HEK293 (cell line): ENCODE measurements at regions not wholly inside any gene's neighbourhood (a gene's known extent, or its start where the extent isn't known, plus 50 kb on each side); places are given as distances from the start of the nearest gene placed in this dataset.

Experiments used
- CTCF ChIA-PET: fragments of 350-600 bp; formaldehyde crosslinking; extraction: SDS; loops from one replicate; lab custom pipeline; 2021; ENCODE audit warnings: antibody characterized with exemption; lab: Yijun Ruan, JAX
- POLR2A ChIA-PET: fragments of 300-600 bp; formaldehyde crosslinking; extraction: SDS; loops from one replicate; lab custom pipeline; 2020; ENCODE audit warnings: antibody characterized with exemption, inconsistent platforms; lab: Yijun Ruan, JAX
- H3K27ac ChIP-seq: fragments of 200-500 bp; sonication (Bioruptor generic); 2 replicates; pipeline ENCODE4 v1.5.1; 2014; ENCODE audit warnings: low read depth, low read length, control low read depth, inconsistent platforms; ENCODE audit errors: extremely low read depth
- H3K36me3 ChIP-seq, 2 experiments: fragments of 200-500 bp in 1 of 2; sonication (Bioruptor generic) in 1 of 2; 1 replicate in 1 of 2; 2 replicates in 1 of 2; pipeline ENCODE4 v1.5.1; 2014 to 2017; ENCODE audit warnings: inconsistent platforms in 2 of 2, low read length in 2 of 2; ENCODE audit not compliant: control insufficient read depth in 2 of 2, insufficient read depth in 1 of 2
- H3K4me1 ChIP-seq: fragments of 200-500 bp; sonication (Bioruptor generic); 2 replicates; pipeline ENCODE4 v1.5.1; 2014; ENCODE audit warnings: mild to moderate bottlenecking, low read length, inconsistent platforms; ENCODE audit not compliant: control insufficient read depth, insufficient read depth
- H3K4me3 ChIP-seq: 2 replicates; pipeline ENCODE4 v1.5.1; 2011; ENCODE audit warnings: low read depth, mild to moderate bottlenecking, control low read depth, low read length, moderate library complexity
- H3K9me3 ChIP-seq: fragments of 200-500 bp; sonication (Bioruptor generic); 2 replicates; pipeline ENCODE4 v1.5.1; 2014; ENCODE audit warnings: low read depth, low read length, inconsistent platforms; ENCODE audit not compliant: control insufficient read depth, insufficient read depth
- GLI2 ChIP-seq: fragments of 450-650 bp; formaldehyde crosslinking; IDR thresholded peaks from 2 replicates; pipeline ENCODE4; 2017; ENCODE audit warnings: missing biosample characterization, missing genetic modification characterization, low read depth, borderline replicate concordance
- HOXD13 ChIP-seq: sonication (generic); formaldehyde crosslinking; IDR thresholded peaks from 2 replicates; pipeline ENCODE4 v1.8.0; 2022; ENCODE audit warnings: missing genetic modification reagents, borderline replicate concordance
- PATZ1 ChIP-seq: fragments of 450-650 bp; formaldehyde crosslinking; IDR thresholded peaks from 2 replicates; pipeline ENCODE4 v1.5.1; 2016; ENCODE audit warnings: missing biosample characterization, missing genetic modification characterization
- REST ChIP-seq: fragments of 450-650 bp; formaldehyde crosslinking; IDR thresholded peaks from 2 replicates; pipeline ENCODE4 v1.5.1; 2016; ENCODE audit warnings: missing biosample characterization, missing genetic modification characterization
- SCRT1 ChIP-seq: fragments of 450-650 bp; formaldehyde crosslinking; IDR thresholded peaks from 2 replicates; pipeline ENCODE4 v1.5.1; 2016; ENCODE audit warnings: missing biosample characterization, missing genetic modification characterization, borderline replicate concordance
- ZNF114 ChIP-seq: fragments of 450-650 bp; formaldehyde crosslinking; IDR thresholded peaks from 2 replicates; pipeline ENCODE4 v1.5.0; 2017; ENCODE audit warnings: missing biosample characterization, missing genetic modification characterization
- ZNF146 ChIP-seq: fragments of 450-650 bp; formaldehyde crosslinking; IDR thresholded peaks from 2 replicates; pipeline ENCODE4 v1.5.1; 2016; ENCODE audit warnings: missing biosample characterization, missing genetic modification characterization
- ZNF473 ChIP-seq: fragments of 450-650 bp; formaldehyde crosslinking; IDR thresholded peaks from 2 replicates; pipeline ENCODE4 v1.5.1; 2017; ENCODE audit warnings: missing biosample characterization, missing genetic modification characterization
- ZNF530 ChIP-seq: fragments of 450-650 bp; formaldehyde crosslinking; IDR thresholded peaks from 2 replicates; pipeline ENCODE4 v1.5.1; 2016; ENCODE audit warnings: low read depth, missing biosample characterization, missing genetic modification characterization
- ZNF580 ChIP-seq: fragments of 450-650 bp; formaldehyde crosslinking; IDR thresholded peaks from 2 replicates; pipeline ENCODE4 v1.5.1; 2016; ENCODE audit warnings: missing biosample characterization, missing genetic modification characterization
- ZNF596 ChIP-seq: fragments of 450-650 bp; IDR thresholded peaks from 2 replicates; pipeline ENCODE4 v1.5.0; 2018; ENCODE audit warnings: missing biosample characterization, mild to moderate bottlenecking, missing genetic modification characterization, moderate library complexity
- ZNF768 ChIP-seq: fragments of 450-650 bp; formaldehyde crosslinking; IDR thresholded peaks from 2 replicates; pipeline ENCODE4 v1.5.1; 2018; ENCODE audit warnings: missing biosample characterization, mild to moderate bottlenecking, missing genetic modification characterization
- ZSCAN16 ChIP-seq: fragments of 450-650 bp; formaldehyde crosslinking; IDR thresholded peaks from 2 replicates; pipeline ENCODE4 v1.5.1; 2016; ENCODE audit warnings: missing biosample characterization, missing genetic modification characterization
- TF ChIP-seq, protein P1 (sequence below): fragments of 450-650 bp; formaldehyde crosslinking; IDR thresholded peaks from 2 replicates; pipeline ENCODE4 v1.5.1; 2016; ENCODE audit warnings: missing biosample characterization, missing genetic modification characterization, low read depth
- TF ChIP-seq, protein P2 (sequence below): fragments of 450-650 bp; formaldehyde crosslinking; IDR thresholded peaks from 2 replicates; pipeline ENCODE4 v1.5.1; 2016; ENCODE audit warnings: missing biosample characterization, missing genetic modification characterization
- TF ChIP-seq, protein P3 (sequence below): fragments of 450-650 bp; formaldehyde crosslinking; IDR thresholded peaks from 2 replicates; pipeline ENCODE4 v1.5.1; 2016; ENCODE audit warnings: missing biosample characterization, missing genetic modification characterization
- TF ChIP-seq, protein P4 (sequence below): fragments of 450-650 bp; IDR thresholded peaks from 2 replicates; pipeline ENCODE4 v1.5.1; 2018; ENCODE audit warnings: missing biosample characterization, mild to moderate bottlenecking, missing genetic modification characterization
- TF ChIP-seq, protein P5 (sequence below): IDR thresholded peaks from 2 replicates; pipeline ENCODE4 v1.6.1; 2011; ENCODE audit warnings: mild to moderate bottlenecking, low read depth, low read length, borderline replicate concordance

DNA sequence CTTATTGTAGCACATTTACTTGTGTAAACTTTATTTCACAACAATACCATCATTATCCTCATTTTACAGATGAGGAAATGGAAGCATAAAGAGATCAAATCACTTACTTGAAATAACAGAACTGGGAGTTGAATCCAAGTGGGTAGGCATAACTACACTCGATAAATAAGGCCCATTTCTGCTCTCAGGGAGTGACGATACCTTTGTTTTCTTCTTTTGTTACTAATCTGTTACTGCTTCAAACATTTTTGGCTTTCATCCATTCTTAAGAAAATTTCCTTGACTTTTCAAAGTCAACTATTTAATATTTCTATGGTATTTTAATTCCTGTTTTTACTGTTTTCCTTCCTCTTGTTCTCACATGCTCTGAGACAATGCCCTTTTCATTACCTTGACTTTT lies 201.6 kb downstream of the ATP23 start:
- H3K4me3 ChIP-seq: no peak overlapping the region
- TF ChIP-seq ZNF530 (tag by site-specific recombination): no peak
- no peak for TF ChIP-seq SCRT1 (tag by site-specific recombination)
- TF ChIP-seq ZNF596 (tag by site-specific recombination): no peak
- TF ChIP-seq, protein P1, sequence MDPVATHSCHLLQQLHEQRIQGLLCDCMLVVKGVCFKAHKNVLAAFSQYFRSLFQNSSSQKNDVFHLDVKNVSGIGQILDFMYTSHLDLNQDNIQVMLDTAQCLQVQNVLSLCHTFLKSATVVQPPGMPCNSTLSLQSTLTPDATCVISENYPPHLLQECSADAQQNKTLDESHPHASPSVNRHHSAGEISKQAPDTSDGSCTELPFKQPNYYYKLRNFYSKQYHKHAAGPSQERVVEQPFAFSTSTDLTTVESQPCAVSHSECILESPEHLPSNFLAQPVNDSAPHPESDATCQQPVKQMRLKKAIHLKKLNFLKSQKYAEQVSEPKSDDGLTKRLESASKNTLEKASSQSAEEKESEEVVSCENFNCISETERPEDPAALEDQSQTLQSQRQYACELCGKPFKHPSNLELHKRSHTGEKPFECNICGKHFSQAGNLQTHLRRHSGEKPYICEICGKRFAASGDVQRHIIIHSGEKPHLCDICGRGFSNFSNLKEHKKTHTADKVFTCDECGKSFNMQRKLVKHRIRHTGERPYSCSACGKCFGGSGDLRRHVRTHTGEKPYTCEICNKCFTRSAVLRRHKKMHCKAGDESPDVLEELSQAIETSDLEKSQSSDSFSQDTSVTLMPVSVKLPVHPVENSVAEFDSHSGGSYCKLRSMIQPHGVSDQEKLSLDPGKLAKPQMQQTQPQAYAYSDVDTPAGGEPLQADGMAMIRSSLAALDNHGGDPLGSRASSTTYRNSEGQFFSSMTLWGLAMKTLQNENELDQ (tag by site-specific recombination): no peak
- TF ChIP-seq GLI2 (tag by site-specific recombination): no peak
- TF ChIP-seq REST (tag by site-specific recombination): no peak
- no peak for TF ChIP-seq ZSCAN16 (tag by site-specific recombination)
- TF ChIP-seq, protein P2, sequence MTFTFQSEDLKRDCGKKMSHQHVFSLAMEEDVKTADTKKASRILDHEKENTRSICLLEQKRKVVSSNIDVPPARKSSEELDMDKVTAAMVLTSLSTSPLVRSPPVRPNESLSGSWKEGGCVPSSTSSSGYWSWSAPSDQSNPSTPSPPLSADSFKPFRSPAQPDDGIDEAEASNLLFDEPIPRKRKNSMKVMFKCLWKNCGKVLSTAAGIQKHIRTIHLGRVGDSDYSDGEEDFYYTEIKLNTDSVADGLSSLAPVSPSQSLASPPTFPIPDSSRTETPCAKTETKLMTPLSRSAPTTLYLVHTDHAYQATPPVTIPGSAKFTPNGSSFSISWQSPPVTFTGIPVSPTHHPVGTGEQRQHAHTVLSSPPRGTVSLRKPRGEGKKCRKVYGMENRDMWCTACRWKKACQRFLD (tag by site-specific recombination): no peak
- TF ChIP-seq ZNF580 (tag by site-specific recombination): no peak
- no peak for TF ChIP-seq ZNF473 (tag by site-specific recombination)
- TF ChIP-seq ZNF146 (tag by site-specific recombination): no peak
- no peak for TF ChIP-seq HOXD13 (CRISPR knock-in tag)
- no peak for TF ChIP-seq ZNF114 (tag by site-specific recombination)
- no peak for TF ChIP-seq ZNF768 (tag by site-specific recombination)
- ChIA-PET POLR2A (no interaction called here), CTCF (no interaction called here)
- no peaks in the 10 kb centered on the region for H3K4me1 ChIP-seq
- no peaks in the 10 kb centered on the region for H3K9me3 ChIP-seq
- no peaks in the 10 kb centered on the region for H3K36me3 ChIP-seq
- H3K27ac ChIP-seq: no peak overlapping the region

GRCh38 chr12:58143498-58143995 lies 202.2 kb downstream of the ATP23 start:
- no peaks in the 10 kb centered on the region for H3K4me1 ChIP-seq
- POLR2A ChIA-PET: no interaction called here
- no peak overlapping the region for H3K27ac ChIP-seq
- CTCF ChIA-PET: no interaction called here
- H3K36me3 ChIP-seq: no peaks in the 10 kb centered on the region
- no peaks in the 10 kb centered on the region for H3K9me3 ChIP-seq
- no peak overlapping the region for H3K4me3 ChIP-seq
- TF ChIP-seq, protein P3, sequence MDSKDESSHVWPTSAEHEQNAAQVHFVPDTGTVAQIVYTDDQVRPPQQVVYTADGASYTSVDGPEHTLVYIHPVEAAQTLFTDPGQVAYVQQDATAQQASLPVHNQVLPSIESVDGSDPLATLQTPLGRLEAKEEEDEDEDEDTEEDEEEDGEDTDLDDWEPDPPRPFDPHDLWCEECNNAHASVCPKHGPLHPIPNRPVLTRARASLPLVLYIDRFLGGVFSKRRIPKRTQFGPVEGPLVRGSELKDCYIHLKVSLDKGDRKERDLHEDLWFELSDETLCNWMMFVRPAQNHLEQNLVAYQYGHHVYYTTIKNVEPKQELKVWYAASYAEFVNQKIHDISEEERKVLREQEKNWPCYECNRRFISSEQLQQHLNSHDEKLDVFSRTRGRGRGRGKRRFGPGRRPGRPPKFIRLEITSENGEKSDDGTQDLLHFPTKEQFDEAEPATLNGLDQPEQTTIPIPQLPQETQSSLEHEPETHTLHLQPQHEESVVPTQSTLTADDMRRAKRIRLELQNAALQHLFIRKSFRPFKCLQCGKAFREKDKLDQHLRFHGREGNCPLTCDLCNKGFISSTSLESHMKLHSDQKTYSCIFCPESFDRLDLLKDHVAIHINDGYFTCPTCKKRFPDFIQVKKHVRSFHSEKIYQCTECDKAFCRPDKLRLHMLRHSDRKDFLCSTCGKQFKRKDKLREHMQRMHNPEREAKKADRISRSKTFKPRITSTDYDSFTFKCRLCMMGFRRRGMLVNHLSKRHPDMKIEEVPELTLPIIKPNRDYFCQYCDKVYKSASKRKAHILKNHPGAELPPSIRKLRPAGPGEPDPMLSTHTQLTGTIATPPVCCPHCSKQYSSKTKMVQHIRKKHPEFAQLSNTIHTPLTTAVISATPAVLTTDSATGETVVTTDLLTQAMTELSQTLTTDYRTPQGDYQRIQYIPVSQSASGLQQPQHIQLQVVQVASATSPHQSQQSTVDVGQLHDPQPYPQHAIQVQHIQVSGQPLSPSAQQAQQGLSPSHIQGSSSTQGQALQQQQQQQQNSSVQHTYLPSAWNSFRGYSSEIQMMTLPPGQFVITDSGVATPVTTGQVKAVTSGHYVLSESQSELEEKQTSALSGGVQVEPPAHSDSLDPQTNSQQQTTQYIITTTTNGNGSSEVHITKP (tag by site-specific recombination): no peak
- no peak for TF ChIP-seq PATZ1 (tag by site-specific recombination)
- TF ChIP-seq, protein P4, sequence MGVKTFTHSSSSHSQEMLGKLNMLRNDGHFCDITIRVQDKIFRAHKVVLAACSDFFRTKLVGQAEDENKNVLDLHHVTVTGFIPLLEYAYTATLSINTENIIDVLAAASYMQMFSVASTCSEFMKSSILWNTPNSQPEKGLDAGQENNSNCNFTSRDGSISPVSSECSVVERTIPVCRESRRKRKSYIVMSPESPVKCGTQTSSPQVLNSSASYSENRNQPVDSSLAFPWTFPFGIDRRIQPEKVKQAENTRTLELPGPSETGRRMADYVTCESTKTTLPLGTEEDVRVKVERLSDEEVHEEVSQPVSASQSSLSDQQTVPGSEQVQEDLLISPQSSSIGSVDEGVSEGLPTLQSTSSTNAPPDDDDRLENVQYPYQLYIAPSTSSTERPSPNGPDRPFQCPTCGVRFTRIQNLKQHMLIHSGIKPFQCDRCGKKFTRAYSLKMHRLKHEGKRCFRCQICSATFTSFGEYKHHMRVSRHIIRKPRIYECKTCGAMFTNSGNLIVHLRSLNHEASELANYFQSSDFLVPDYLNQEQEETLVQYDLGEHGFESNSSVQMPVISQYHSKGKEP (tag by site-specific recombination): no peak
- TF ChIP-seq, protein P5, sequence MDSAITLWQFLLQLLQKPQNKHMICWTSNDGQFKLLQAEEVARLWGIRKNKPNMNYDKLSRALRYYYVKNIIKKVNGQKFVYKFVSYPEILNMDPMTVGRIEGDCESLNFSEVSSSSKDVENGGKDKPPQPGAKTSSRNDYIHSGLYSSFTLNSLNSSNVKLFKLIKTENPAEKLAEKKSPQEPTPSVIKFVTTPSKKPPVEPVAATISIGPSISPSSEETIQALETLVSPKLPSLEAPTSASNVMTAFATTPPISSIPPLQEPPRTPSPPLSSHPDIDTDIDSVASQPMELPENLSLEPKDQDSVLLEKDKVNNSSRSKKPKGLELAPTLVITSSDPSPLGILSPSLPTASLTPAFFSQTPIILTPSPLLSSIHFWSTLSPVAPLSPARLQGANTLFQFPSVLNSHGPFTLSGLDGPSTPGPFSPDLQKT: no peak
